Fibroblast of lung (primary cell): ENCODE measurements at regions not wholly inside any gene's neighbourhood (a gene's known extent, or its start where the extent isn't known, plus 50 kb on each side); places are given as distances from the start of the nearest gene placed in this dataset.

ENCODE experiments used
- DNase-seq, 2 donors: peaks; one replicate each; pipeline versions ENCODE4 v3.0.0 to v3.0.0-alpha.2; 2010; ENCODE audit warnings: low read depth in 2 of 2
- H2AFZ ChIP-seq: 2 replicates; pipeline ENCODE4 v1.5.1; 2012; ENCODE audit warnings: low read length, control low read depth, inconsistent platforms
- H3K27ac ChIP-seq: 2 replicates; pipeline ENCODE4 v1.5.1; 2011; ENCODE audit warnings: low read length, control low read depth; ENCODE audit not compliant: insufficient read depth
- H3K27me3 ChIP-seq: 2 replicates; pipeline ENCODE4 v1.5.1; 2011; ENCODE audit warnings: mild to moderate bottlenecking, low read length; ENCODE audit not compliant: control insufficient read depth, insufficient read depth
- H3K36me3 ChIP-seq: 2 replicates; pipeline ENCODE4 v1.5.1; 2011; ENCODE audit warnings: low read length; ENCODE audit not compliant: control insufficient read depth, insufficient read depth
- H3K4me1 ChIP-seq: 2 replicates; pipeline ENCODE4 v1.5.1; 2011; ENCODE audit warnings: low read length; ENCODE audit not compliant: control insufficient read depth, insufficient read depth; ENCODE audit errors: extremely low read depth
- H3K4me2 ChIP-seq: 2 replicates; pipeline ENCODE4 v1.5.1; 2011; ENCODE audit warnings: low read length, control low read depth; ENCODE audit not compliant: insufficient read depth; ENCODE audit errors: extremely low read depth
- H3K4me3 ChIP-seq, 4 experiments: fragments of 200-600 bp in 1 of 4; sonication (generic) in 1 of 4; replicated peaks in 1 of 4; 2 replicates each; pipeline ENCODE4 v1.5.1; 2011 to 2016; ENCODE audit warnings: low read length in 4 of 4, low read depth in 3 of 4, mild to moderate bottlenecking in 3 of 4, control low read depth in 2 of 4, inconsistent platforms in 1 of 4, mixed read lengths in 1 of 4; ENCODE audit not compliant: insufficient read depth in 1 of 4; ENCODE audit errors: control extremely low read depth in 1 of 4
- H3K79me2 ChIP-seq: 2 replicates; pipeline ENCODE4 v1.5.1; 2012; ENCODE audit warnings: mild to moderate bottlenecking, low read length, inconsistent platforms; ENCODE audit not compliant: control insufficient read depth, insufficient read depth
- H3K9ac ChIP-seq: 2 replicates; pipeline ENCODE4 v1.5.1; 2011; ENCODE audit warnings: mild to moderate bottlenecking, low read length, control low read depth; ENCODE audit not compliant: insufficient read depth
- H3K9me3 ChIP-seq: 2 replicates; pipeline ENCODE4 v1.5.1; 2012; ENCODE audit warnings: low read depth, low read length; ENCODE audit not compliant: control insufficient read depth, insufficient read depth
- H4K20me1 ChIP-seq: 2 replicates; pipeline ENCODE4 v1.5.1; 2011; ENCODE audit warnings: low read length; ENCODE audit not compliant: control insufficient read depth, insufficient read depth; ENCODE audit errors: extremely low read depth
- EZH2 ChIP-seq: IDR thresholded peaks from 2 replicates; pipeline ENCODE4 v1.5.1; 2012; ENCODE audit warnings: low read length, control low read depth, mild to moderate bottlenecking; ENCODE audit errors: missing control alignments
- TF ChIP-seq, protein P1 (sequence below), 2 donors: IDR thresholded peaks in 1 of 2; conservative IDR thresholded peaks in 1 of 2; 1 replicate in 1 of 2; 2 replicates in 1 of 2; pipeline ENCODE4 v1.5.1; 2011 to 2012; ENCODE audit warnings: low read length in 2 of 2, control low read depth in 1 of 2, inconsistent platforms in 1 of 2, low read depth in 1 of 2, mild to moderate bottlenecking in 1 of 2

- Histone ChIP-seq H3K27me3 (peaks cover 3% of the 10 kb centered on the region), H3K4me1 (no peaks in the 10 kb centered on the region), H3K36me3 (no peaks in the 10 kb centered on the region), H3K9ac (no peak overlapping the region), H2AFZ (no peak overlapping the region), H3K4me2 (no peak overlapping the region), H3K27ac (no peak overlapping the region), H3K4me3 (no peak overlapping the region), H4K20me1 (no peaks in the 10 kb centered on the region), H3K9me3 (no peaks in the 10 kb centered on the region), H3K79me2 (no peaks in the 10 kb centered on the region)
- TF ChIP-seq EZH2 = no peak
- TF ChIP-seq, protein P1, sequence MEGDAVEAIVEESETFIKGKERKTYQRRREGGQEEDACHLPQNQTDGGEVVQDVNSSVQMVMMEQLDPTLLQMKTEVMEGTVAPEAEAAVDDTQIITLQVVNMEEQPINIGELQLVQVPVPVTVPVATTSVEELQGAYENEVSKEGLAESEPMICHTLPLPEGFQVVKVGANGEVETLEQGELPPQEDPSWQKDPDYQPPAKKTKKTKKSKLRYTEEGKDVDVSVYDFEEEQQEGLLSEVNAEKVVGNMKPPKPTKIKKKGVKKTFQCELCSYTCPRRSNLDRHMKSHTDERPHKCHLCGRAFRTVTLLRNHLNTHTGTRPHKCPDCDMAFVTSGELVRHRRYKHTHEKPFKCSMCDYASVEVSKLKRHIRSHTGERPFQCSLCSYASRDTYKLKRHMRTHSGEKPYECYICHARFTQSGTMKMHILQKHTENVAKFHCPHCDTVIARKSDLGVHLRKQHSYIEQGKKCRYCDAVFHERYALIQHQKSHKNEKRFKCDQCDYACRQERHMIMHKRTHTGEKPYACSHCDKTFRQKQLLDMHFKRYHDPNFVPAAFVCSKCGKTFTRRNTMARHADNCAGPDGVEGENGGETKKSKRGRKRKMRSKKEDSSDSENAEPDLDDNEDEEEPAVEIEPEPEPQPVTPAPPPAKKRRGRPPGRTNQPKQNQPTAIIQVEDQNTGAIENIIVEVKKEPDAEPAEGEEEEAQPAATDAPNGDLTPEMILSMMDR (conservative IDR thresholded peaks at IDR 0.05 in 1 of 2, IDR thresholded peaks at IDR 0.05 in 1 of 2; ENCODE audit: low read depth in 1 of 2, low read length in 2 of 2) = no peak
- no peak for DNase-seq
Measured at GRCh38 chr20:6483727-6484126, 283.8 kb upstream of the BMP2 start.

DNA sequence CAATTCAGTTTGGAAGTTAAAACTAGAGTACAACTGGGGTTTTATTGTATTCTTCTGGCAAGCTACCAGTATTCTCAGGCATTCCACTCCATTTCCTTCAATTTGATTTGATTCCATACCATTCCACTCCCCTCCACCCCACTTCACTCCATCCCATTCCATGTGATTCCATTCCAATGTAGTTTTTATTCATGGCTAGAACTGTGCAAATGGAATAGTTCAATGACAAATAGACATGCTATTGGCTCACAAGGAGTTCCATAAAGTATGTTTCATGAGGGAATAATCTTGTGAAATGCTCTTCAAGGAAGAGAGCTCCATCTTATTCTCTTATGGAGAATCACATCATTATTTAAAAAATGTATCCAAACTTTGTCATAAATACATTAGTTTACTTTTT, 285.0 kb upstream of the BMP2 start:
- H3K36me3 ChIP-seq = no peaks in the 10 kb centered on the region
- no peak overlapping the region for H2AFZ ChIP-seq
- TF ChIP-seq EZH2 = no peak
- no peak overlapping the region for H3K9ac ChIP-seq
- peaks cover 3% of the 10 kb centered on the region for H3K27me3 ChIP-seq
- no peaks in the 10 kb centered on the region for H4K20me1 ChIP-seq
- H3K4me2 ChIP-seq = no peak overlapping the region
- no peaks in the 10 kb centered on the region for H3K79me2 ChIP-seq
- H3K9me3 ChIP-seq = no peaks in the 10 kb centered on the region
- no peak overlapping the region for H3K4me3 ChIP-seq
- DNase-seq = no peak
- no peaks in the 10 kb centered on the region for H3K4me1 ChIP-seq
- no peak overlapping the region for H3K27ac ChIP-seq

DNA sequence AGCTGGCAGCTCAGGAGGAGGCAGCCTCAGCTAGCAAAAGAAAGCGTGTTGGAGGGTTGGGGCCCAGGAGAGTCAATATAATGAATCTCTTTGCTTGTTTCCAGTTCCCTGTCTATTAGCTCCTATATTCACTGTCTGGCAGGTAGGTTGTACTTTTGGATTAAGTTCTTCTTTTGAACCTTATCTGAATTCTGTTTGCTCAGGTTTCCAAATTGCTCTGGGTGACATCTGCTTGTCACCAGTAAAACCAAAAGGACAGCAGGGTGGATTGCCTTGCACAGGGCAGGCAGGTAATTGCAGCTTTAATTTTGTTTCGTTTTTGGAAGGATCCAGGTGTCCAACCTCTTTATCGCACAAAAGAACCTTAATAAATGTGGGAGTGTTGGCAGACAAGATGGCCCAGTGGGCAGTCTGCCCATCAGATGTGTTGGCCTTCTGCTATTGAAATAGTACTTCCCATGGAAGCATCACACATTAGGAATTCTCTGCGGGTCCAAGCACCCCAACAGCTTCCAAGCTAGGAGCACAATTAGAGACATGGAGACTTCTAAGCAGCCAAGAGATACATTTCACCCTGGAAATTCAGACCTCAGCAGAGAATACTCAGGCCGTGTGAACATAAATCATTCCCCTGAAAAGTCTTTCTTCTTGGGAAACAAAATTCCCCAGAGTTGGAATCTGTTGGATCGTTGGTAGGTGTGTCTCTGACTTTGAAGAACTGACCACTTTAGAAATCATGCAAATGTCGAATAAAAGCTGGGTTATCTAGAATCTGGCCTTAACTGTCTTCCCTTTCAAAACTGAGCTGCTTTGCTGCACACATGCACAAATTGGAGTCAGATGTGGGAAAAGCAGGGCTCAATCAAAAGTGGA, 286.9 kb upstream of the BMP2 start:
- H4K20me1 ChIP-seq = no peaks in the 10 kb centered on the region
- no peaks in the 10 kb centered on the region for H3K79me2 ChIP-seq
- H3K36me3 ChIP-seq = no peaks in the 10 kb centered on the region
- H3K4me1 ChIP-seq = no peaks in the 10 kb centered on the region
- H3K27ac ChIP-seq = no peak overlapping the region
- no peak overlapping the region for H3K4me3 ChIP-seq
- H2AFZ ChIP-seq = no peak overlapping the region
- H3K4me2 ChIP-seq = no peak overlapping the region
- TF ChIP-seq, protein P1 (conservative IDR thresholded peaks at IDR 0.05 in 1 of 2, IDR thresholded peaks at IDR 0.05 in 1 of 2; ENCODE audit: low read depth in 1 of 2, low read length in 2 of 2) = no peak
- no peak for TF ChIP-seq EZH2
- H3K9ac ChIP-seq = no peak overlapping the region
- peak in 1 of 2 donors; percentile 77 for DNase-seq
- no peaks in the 10 kb centered on the region for H3K9me3 ChIP-seq
- peaks cover 3% of the 10 kb centered on the region for H3K27me3 ChIP-seq
